KBM-7 (cell line): ENCODE measurements at regions not wholly inside any gene's neighbourhood (a gene's known extent, or its start where the extent isn't known, plus 50 kb on each side); places are given as distances from the start of the nearest gene placed in this dataset.
"Not testable (repeated sequence)": the region's sequence is repeated elsewhere in the genome, so short reads cannot be mapped to it uniquely, and the experiment has no call there.

ENCODE experiments used
- DNase-seq: peaks from one replicate; pipeline ENCODE4 v3.0.0-alpha.2; 2015
- in situ Hi-C: fragments of 300-500 bp; cut with MboI; formaldehyde crosslinking; loops from 2 replicates; pipeline ENCODE4 v1.14.3; 2020; ENCODE audit warnings: low sequenced_read_pairs, low pct_unique_long_range_greater_than_20kb, mixed read lengths

DNA sequence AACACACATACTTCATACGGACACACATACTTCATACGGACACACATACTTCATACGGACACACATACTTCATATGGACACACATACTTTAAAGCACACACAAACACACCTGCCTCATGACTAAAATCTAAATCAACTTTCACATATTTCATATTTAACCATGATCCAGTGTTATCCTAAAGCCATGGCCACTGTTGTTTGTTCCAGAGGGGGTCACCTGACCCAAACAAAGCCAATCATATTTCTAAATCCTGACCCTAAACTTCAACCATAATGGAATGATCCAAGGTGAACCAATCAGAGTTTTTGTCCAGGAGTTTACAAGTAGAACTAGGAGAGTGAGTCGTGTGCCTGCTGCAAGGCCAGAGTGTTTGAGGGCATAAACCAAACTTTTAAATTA lies 97.2 kb upstream of the KIT start:
- in situ Hi-C loops, result no loop called here
- DNase-seq, result no peak

DNA sequence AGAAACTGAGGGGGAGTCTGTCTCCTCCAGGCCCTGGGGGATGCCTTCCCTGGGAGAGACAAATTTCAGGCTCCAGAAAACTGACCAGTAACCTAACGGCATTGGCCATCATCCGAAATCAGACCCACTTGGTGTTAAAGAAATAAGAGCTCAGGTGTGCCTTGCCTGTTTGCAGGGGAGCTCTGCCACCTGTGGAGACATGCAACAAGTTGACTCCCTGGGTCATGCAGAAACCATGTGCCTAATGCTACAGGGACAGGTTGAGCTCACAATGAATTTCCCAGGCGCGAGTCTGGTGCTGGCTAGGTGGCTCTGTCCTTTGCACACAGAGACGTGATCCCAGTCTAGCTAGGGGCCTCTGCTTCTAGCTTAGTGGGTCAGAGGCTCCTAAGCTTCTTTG lies 95.8 kb upstream of the KIT start:
- in situ Hi-C loops, result no loop called here

GRCh38 chr4:54566608-54567007 lies 91.1 kb upstream of the KIT start:
- no peak for DNase-seq
- in situ Hi-C loops, result no loop called here

More for the DNA sequence above, 95.8 kb upstream of the KIT start:
- DNase-seq, result no peak

- no peak for DNase-seq
- in situ Hi-C loops, result no loop called here
Measured at GRCh38 chr4:54567327-54567726, 90.4 kb upstream of the KIT start.

DNA sequence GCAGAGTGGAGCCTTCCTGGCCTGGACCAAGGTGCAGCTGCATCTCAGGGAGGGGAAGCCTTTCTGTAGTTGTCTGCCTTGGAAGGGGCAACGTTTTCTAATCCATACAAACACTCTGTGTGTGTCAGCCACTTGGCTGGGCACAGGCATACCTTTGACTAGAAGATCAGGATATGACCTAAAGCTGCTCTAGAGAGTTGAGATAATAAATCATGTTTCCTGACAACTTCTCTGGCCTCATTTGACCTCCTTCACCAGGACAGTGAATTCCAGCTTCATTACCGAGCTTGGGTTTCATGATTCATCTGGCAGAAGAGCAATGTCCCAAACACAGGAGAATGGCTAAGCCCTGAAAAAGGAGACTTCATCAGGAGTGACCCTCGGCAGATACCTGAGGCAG lies 89.6 kb upstream of the KIT start:
- in situ Hi-C loops, result no loop called here
- DNase-seq, result no peak

DNA sequence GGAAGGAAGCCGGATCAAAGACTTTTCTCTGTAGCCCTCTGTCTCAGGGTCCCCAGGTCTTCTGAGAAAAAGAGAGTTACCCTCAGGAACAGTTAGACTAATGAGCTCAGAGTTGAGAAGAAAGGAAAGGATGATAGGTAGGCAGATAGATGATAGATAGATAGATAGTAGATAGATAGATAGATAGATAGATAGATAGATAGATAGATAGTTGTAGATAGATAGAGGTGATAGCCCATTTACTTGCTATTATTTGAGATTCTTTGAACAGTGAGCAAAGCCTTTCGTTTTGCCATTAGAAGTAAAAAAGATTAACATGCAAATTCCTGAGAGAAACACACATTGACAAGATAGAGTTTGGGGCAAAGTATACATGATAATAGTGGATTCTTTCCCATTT lies 86.9 kb upstream of the KIT start:
- in situ Hi-C loops, result no loop called here
- no peak for DNase-seq

DNA sequence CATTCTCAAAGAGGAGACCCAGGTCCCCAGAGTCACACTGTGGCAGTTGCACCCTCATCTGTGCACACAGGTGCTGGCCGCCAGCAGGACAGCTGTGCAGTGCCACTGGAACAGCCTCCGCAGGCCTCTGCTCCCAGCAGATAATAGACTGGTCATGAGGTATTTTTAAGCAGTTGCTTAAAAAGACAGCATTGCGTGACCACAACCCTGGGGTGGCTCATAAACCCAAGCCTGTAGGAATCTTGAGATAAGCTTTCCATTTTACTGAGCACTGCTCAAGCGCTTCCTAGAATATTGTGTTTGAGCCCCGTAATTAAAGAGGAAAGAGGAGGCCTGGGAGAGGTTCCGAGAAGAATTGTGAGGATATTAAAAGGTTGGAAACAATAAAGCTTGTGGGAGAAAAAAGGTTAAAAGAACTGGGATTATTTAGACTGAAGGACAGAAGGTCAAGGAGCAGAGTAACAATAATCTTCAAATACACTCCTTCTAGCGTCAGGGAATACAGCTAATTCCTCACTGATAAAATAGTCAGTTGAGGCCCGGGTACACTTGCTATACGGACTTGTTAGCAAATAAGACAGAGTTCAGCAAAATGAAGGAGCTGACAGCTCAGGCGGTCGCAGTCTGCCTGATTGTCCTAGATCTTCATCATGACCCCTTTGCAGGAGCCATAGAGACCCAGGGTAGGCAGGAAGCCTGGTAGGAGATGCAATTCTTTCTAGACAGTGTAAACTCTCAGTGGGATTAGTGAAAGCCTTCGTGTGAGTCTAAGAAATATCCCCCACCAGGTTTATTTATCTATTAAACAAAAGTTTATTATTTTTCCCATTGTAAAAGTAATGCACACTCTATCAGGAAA lies 86.2 kb upstream of the KIT start:
- in situ Hi-C loops, result no loop called here
- DNase-seq, result no peak

GRCh38 chr4:54572152-54572542 lies 85.6 kb upstream of the KIT start:
- in situ Hi-C loops, result no loop called here
- no peak for DNase-seq

GRCh38 chr4:54574500-54574899 lies 83.3 kb upstream of the KIT start:
- no peak for DNase-seq
- in situ Hi-C loops, result no loop called here

GRCh38 chr4:54575919-54576318 lies 81.8 kb upstream of the KIT start:
- no peak for DNase-seq
- in situ Hi-C loops, result no loop called here

- in situ Hi-C loops, result no loop called here
Measured at GRCh38 chr4:54581807-54582206, 76.0 kb upstream of the KIT start.

DNA sequence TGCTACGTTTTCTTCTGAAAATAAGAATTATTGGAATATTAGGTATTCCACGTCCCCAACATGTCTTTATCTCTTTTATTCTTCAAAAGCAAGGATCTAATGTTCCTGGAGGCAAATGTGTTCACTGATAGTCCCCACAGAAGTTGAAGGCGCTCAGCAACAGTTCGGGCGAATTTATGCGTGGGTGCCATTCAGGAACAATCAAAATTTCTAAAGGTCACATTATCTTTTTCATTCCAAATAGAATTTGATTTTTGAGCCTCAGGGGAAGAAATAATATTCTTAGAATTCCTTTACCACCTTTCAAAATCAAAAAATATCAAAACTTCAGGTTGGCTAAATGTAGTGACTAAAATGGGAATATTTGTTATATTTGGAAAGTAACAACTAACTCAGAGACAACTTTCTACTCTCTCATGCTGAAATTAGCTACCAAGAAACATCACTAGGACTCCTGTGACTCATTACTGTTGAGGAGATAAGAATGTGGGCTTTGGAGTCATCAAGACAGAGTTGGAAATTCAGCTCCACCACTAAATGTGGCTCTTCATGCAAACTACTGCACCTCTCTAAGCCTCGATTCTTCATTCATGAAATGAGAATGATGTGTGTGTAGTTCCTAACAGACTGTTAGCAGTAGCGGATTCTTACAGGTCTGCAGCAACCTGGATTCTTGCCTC lies 72.3 kb upstream of the KIT start:
- DNase-seq, result no peak
- in situ Hi-C loops, result no loop called here

More at GRCh38 chr4:54581807-54582206, 76.0 kb upstream of the KIT start:
- no peak for DNase-seq

- DNase-seq, result no peak
- in situ Hi-C loops, result no loop called here
Measured at GRCh38 chr4:54586320-54586955, 71.3 kb upstream of the KIT start.

- DNase-seq, result no peak
- in situ Hi-C loops, result no loop called here
Measured at GRCh38 chr4:54587107-54587891, 70.5 kb upstream of the KIT start.

DNA sequence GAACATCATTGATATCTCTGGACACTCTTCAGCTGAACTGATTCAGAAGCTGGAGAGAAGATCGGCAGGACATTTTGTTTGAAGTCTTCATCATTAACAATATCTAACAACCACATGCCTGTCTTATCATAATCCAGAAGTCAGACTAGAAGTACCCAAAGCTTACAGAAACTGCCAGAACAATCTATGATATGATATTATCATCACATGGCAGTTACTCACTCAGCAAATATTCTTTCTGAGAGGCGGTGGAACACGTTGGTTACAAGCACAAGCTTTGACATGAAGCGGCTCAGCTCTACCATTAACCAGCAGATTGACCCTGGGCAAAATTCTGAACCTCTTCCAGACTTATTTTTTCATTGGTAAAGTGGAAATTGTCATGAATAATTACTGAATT lies 69.4 kb upstream of the KIT start:
- in situ Hi-C loops, result no loop called here
- DNase-seq, result no peak

DNA sequence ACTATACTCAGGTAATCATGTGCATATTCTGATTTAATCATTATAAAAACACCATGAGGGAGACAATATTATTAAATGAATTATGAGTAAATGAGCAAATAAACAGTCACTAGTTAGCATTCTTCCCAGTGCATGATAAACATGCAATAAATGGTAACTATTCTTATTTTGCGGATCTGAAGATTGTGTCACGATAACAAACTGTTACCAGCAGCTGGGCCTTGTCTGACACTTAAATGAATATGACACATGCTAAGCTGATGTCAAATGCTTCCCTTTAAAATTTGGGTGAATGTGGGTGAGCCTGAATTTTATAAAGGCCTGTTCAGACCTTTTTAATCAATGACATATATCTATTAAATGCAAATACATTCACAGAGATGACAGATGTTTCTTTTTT lies 68.2 kb upstream of the KIT start:
- in situ Hi-C loops, result no loop called here
- no peak for DNase-seq

DNA sequence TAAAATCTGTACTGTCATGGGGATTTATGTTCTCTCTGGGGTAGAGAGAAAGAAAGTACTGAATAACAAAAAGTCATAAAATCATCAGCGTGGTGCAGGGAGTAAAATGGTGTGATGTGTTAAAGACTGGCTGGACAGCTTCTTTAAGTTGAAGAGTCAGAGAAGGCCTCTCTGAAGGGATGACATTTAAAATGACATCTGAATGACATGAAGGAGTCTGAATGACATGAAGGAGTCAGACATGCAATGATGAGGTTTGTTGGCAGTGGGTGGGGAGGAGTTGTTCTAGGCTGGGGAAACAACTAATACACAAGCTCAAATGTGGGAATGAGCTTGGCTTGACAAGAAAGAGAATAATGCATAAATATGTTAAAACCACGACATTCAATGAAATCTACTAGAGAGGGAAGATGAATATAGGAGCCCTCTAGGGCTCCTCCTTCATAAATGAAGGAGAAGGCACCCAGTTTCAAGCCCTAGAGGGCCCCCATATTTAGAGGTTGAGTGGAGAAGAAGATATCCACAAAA lies 63.9 kb upstream of the KIT start:
- DNase-seq, result no peak
- in situ Hi-C loops, result no loop called here

DNA sequence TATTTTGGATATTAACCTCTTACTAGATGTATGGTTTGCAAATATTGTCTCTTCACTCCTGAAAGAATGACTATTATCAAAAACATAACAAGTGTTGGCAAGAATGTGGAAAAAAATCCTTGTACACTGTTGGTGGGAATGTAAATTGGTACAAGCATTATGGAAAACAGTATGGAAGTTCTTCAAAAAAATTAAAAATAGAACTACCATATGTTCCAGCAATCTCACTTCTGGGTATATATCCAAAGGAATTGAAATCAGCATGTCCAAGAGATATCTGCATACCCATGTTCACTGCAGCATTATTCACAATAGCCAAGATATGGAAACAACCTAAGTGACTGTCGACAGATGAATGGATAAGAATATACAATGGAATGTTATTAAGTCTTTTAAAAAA lies 61.6 kb upstream of the KIT start:
- DNase-seq, result no peak
- in situ Hi-C loops, result no loop called here

- in situ Hi-C loops, result not testable (repeated sequence)
Measured at GRCh38 chr4:54597678-54598077, 60.1 kb upstream of the KIT start.

More at GRCh38 chr4:54597678-54598077, 60.1 kb upstream of the KIT start:
- DNase-seq, result not testable (repeated sequence)
